GM12878 (cell line): ENCODE measurements at regions not wholly inside any gene's neighbourhood (a gene's known extent, or its start where the extent isn't known, plus 50 kb on each side); places are given as distances from the start of the nearest gene placed in this dataset.

Experiments used
- BCL11A ChIP-seq: IDR thresholded peaks from 2 replicates; pipeline ENCODE4 v1.6.1; 2011; ENCODE audit warnings: low read depth, low read length
- DPF2 ChIP-seq: fragments of 450-650 bp; IDR thresholded peaks from 2 replicates; pipeline ENCODE4 v1.6.1; 2017; ENCODE audit warnings: mild to moderate bottlenecking
- FOXK2 ChIP-seq: fragments of 450-650 bp; IDR thresholded peaks from 2 replicates; pipeline ENCODE4 v1.6.1; 2017; ENCODE audit warnings: mild to moderate bottlenecking, moderate library complexity
- NFYB ChIP-seq: IDR thresholded peaks from 2 replicates; pipeline ENCODE4 v1.6.1; 2011; ENCODE audit warnings: low read depth, mild to moderate bottlenecking, low read length, improper control_type of control experiment, moderate library complexity; ENCODE audit not compliant: insufficient read depth
- NR2C2 ChIP-seq: IDR thresholded peaks from 2 replicates; pipeline ENCODE4 v1.6.1; 2011; ENCODE audit warnings: borderline replicate concordance, low read depth; ENCODE audit not compliant: control insufficient read depth, insufficient read length
- POLR2A ChIP-seq: IDR thresholded peaks from 2 replicates; pipeline ENCODE4 v1.6.1; 2011; ENCODE audit warnings: low read depth, mild to moderate bottlenecking, low read length
- SIN3A ChIP-seq: IDR thresholded peaks from 2 replicates; pipeline ENCODE4 v1.6.1; 2012; ENCODE audit warnings: low read depth, low read length, improper control_type of control experiment
- SPI1 ChIP-seq: IDR thresholded peaks from 2 replicates; pipeline ENCODE4 v1.6.1; 2011; ENCODE audit warnings: low read depth, mild to moderate bottlenecking, low read length, moderate library complexity, borderline replicate concordance; ENCODE audit not compliant: insufficient read depth
- SREBF2 ChIP-seq: IDR thresholded peaks from 2 replicates; pipeline ENCODE4 v1.6.1; 2012; ENCODE audit warnings: mild to moderate bottlenecking, low read length
- TCF12 ChIP-seq: IDR thresholded peaks from 2 replicates; pipeline ENCODE4 v1.6.1; 2011; ENCODE audit warnings: low read depth, mild to moderate bottlenecking, low read length
- ZBTB11 ChIP-seq: fragments of 450-650 bp; formaldehyde crosslinking; IDR thresholded peaks from 2 replicates; pipeline ENCODE4 v1.5.0; 2022; ENCODE audit warnings: mild to moderate bottlenecking, missing genetic modification characterization
- ZNF622 ChIP-seq: fragments of 450-650 bp; IDR thresholded peaks from 2 replicates; pipeline ENCODE4 v1.6.1; 2017; ENCODE audit warnings: mild to moderate bottlenecking, inconsistent platforms

- TF ChIP-seq POLR2A, result no peak
- TF ChIP-seq SIN3A, result no peak
- TF ChIP-seq SREBF2, result no peak
- no peak for TF ChIP-seq BCL11A
- no peak for TF ChIP-seq ZBTB11 (CRISPR knock-in tag)
- TF ChIP-seq TCF12, result no peak
- TF ChIP-seq NFYB, result no peak
- TF ChIP-seq DPF2, result no peak
- no peak for TF ChIP-seq SPI1
- TF ChIP-seq ZNF622, result no peak
- TF ChIP-seq NR2C2, result no peak
- no peak for TF ChIP-seq FOXK2
Measured at GRCh38 chr5:143629871-143630659, 181.9 kb upstream of the HMHB1 start.
